GM19238 (cell line): ENCODE measurements at regions not wholly inside any gene's neighbourhood (a gene's known extent, or its start where the extent isn't known, plus 50 kb on each side); places are given as distances from the start of the nearest gene placed in this dataset.

Experiments used
- DNase-seq: peaks from one replicate; pipeline ENCODE4 v3.0.0; 2011; ENCODE audit warnings: low spot score; ENCODE audit not compliant: insufficient read length

- no peak for DNase-seq
These were observed 201.2 kb downstream of the MYCN start for GRCh38 chr2:16141641-16141921.

GRCh38 chr2:16140771-16141640, 200.7 kb downstream of the MYCN start:
- no peak for DNase-seq

- DNase-seq, result no peak
These were observed 199.6 kb downstream of the MYCN start for GRCh38 chr2:16139663-16140615.

- no peak for DNase-seq
These were observed 198.7 kb downstream of the MYCN start for GRCh38 chr2:16138811-16139662.

- DNase-seq, result no peak
These were observed 196.9 kb downstream of the MYCN start for GRCh38 chr2:16137080-16137755.

GRCh38 chr2:16136461-16137035, 196.2 kb downstream of the MYCN start:
- DNase-seq, result no peak

GRCh38 chr2:16135913-16136310, 195.6 kb downstream of the MYCN start:
- no peak for DNase-seq

- no peak for DNase-seq
These were observed 195.0 kb downstream of the MYCN start for GRCh38 chr2:16135196-16135912.

- no peak for DNase-seq
These were observed 194.3 kb downstream of the MYCN start for GRCh38 chr2:16134436-16135165.

- DNase-seq, result no peak
These were observed 190.6 kb downstream of the MYCN start for GRCh38 chr2:16130906-16131400.

- no peak for DNase-seq
These were observed 190.2 kb downstream of the MYCN start for GRCh38 chr2:16130541-16130880.

- no peak for DNase-seq
These were observed 189.6 kb downstream of the MYCN start for GRCh38 chr2:16129716-16130540.

GRCh38 chr2:16128746-16129610, 188.6 kb downstream of the MYCN start:
- no peak for DNase-seq

GRCh38 chr2:16127958-16128357, 187.6 kb downstream of the MYCN start:
- DNase-seq, result no peak

- DNase-seq, result no peak
These were observed 187.1 kb downstream of the MYCN start for GRCh38 chr2:16127276-16127940.

GRCh38 chr2:16126517-16127275, 186.3 kb downstream of the MYCN start:
- no peak for DNase-seq
